Mammary epithelial cell (primary cell): ENCODE measurements at regions not wholly inside any gene's neighbourhood (a gene's known extent, or its start where the extent isn't known, plus 50 kb on each side); places are given as distances from the start of the nearest gene placed in this dataset.

Experiments
- CTCF ChIP-seq, 2 donors: IDR thresholded peaks in 1 of 2; conservative IDR thresholded peaks in 1 of 2; 2 replicates each; pipeline ENCODE4 v1.5.1; 2011 to 2012; ENCODE audit warnings: inconsistent platforms in 2 of 2, low read length in 2 of 2, mild to moderate bottlenecking in 2 of 2, control low read depth in 1 of 2, low read depth in 1 of 2; ENCODE audit not compliant: insufficient read depth in 1 of 2; ENCODE audit errors: extremely low read depth in 1 of 2
- EZH2 ChIP-seq: IDR thresholded peaks from 2 replicates; pipeline ENCODE4 v1.6.1; 2012; ENCODE audit warnings: low read length, inconsistent platforms, borderline replicate concordance

GRCh38 chr4:145230726-145231125, 50.3 kb upstream of the OTUD4 start:
- TF ChIP-seq CTCF (conservative IDR thresholded peaks at IDR 0.05 in 1 of 2, IDR thresholded peaks at IDR 0.05 in 1 of 2; ENCODE audit: extremely low read depth in 1 of 2, insufficient read depth in 1 of 2, low read depth in 1 of 2, low read length in 2 of 2) (no peak), EZH2 (no peak)
